SU-DHL-6 (cell line): ENCODE measurements at regions not wholly inside any gene's neighbourhood (a gene's known extent, or its start where the extent isn't known, plus 50 kb on each side); places are given as distances from the start of the nearest gene placed in this dataset.

Experiments used
- EZH2phosphoT487 ChIP-seq: fragments of 200-600 bp; sonication (generic), shearing (Covaris generic); conservative IDR thresholded peaks from 2 replicates; pipeline ENCODE4 v1.6.1; 2018; ENCODE audit warnings: mild to moderate bottlenecking, antibody characterized with exemption, low read length, moderate library complexity, mixed read lengths
- TF ChIP-seq, protein P1 (sequence below): fragments of 200-600 bp; sonication (generic); IDR thresholded peaks from one replicate; pipeline ENCODE4 v1.5.1; 2017; ENCODE audit warnings: antibody characterized with exemption, mild to moderate bottlenecking, low read length, moderate library complexity; ENCODE audit not compliant: insufficient read depth, poor library complexity, severe bottlenecking

DNA sequence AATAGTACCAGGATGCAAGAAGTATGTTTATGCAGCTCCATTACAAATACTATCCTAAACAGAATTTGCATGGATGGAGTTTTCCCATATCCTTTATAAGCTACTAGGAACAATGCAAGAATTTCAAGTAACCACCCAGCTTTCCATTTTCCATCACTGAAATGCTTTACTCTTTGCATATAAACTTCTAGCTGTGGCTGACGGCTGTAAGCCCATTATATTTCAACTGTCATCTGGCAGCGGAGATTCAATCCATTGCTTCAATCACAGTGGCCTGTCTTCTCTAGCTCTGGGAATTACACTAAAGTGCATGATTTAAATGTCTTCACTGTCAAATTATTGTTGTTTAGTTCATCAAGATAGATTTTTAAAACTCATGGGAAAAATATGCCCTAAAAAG is 64.2 kb upstream of the PAM start:
- TF ChIP-seq, protein P1, sequence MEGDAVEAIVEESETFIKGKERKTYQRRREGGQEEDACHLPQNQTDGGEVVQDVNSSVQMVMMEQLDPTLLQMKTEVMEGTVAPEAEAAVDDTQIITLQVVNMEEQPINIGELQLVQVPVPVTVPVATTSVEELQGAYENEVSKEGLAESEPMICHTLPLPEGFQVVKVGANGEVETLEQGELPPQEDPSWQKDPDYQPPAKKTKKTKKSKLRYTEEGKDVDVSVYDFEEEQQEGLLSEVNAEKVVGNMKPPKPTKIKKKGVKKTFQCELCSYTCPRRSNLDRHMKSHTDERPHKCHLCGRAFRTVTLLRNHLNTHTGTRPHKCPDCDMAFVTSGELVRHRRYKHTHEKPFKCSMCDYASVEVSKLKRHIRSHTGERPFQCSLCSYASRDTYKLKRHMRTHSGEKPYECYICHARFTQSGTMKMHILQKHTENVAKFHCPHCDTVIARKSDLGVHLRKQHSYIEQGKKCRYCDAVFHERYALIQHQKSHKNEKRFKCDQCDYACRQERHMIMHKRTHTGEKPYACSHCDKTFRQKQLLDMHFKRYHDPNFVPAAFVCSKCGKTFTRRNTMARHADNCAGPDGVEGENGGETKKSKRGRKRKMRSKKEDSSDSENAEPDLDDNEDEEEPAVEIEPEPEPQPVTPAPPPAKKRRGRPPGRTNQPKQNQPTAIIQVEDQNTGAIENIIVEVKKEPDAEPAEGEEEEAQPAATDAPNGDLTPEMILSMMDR = no peak
- TF ChIP-seq EZH2phosphoT487 = no peak
